ENCODE measurements at regions not wholly inside any gene's neighbourhood (a gene's known extent, or its start where the extent isn't known, plus 50 kb on each side); places are given as distances from the start of the nearest gene placed in this dataset.
A peak's percentile ranks its signal among the peaks of the same experiment; 100 is the strongest.

DNA sequence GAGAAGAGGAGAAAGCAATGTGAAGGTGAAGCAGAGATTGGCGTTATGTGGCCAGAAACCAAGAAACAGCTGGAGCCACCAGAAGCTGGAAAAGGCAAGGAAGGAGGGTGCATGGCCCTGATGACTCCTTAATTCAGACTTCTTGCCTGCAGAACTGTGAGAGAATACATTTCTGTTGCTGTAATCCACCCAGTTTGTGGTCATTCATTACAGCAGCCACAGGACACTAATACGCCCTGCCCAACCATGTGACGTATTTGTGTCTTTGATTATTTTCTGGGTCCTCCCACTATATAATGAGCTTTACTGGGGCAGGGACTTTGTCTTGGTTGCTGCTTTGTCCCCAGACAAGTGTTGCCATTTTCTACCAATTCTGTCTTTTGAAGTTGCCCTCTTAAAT lies 64.5 kb upstream of the MITF start:
- TF ChIP-seq, protein P1, sequence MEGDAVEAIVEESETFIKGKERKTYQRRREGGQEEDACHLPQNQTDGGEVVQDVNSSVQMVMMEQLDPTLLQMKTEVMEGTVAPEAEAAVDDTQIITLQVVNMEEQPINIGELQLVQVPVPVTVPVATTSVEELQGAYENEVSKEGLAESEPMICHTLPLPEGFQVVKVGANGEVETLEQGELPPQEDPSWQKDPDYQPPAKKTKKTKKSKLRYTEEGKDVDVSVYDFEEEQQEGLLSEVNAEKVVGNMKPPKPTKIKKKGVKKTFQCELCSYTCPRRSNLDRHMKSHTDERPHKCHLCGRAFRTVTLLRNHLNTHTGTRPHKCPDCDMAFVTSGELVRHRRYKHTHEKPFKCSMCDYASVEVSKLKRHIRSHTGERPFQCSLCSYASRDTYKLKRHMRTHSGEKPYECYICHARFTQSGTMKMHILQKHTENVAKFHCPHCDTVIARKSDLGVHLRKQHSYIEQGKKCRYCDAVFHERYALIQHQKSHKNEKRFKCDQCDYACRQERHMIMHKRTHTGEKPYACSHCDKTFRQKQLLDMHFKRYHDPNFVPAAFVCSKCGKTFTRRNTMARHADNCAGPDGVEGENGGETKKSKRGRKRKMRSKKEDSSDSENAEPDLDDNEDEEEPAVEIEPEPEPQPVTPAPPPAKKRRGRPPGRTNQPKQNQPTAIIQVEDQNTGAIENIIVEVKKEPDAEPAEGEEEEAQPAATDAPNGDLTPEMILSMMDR (IDR thresholded peaks at IDR 0.05; ENCODE audit: low read depth, low read length, missing control alignments): no peak
- H3K4me3 ChIP-seq (ENCODE audit: low read depth, low read length): no peak overlapping the region
- DNase-seq (ENCODE audit: low read depth): no peak

DNA sequence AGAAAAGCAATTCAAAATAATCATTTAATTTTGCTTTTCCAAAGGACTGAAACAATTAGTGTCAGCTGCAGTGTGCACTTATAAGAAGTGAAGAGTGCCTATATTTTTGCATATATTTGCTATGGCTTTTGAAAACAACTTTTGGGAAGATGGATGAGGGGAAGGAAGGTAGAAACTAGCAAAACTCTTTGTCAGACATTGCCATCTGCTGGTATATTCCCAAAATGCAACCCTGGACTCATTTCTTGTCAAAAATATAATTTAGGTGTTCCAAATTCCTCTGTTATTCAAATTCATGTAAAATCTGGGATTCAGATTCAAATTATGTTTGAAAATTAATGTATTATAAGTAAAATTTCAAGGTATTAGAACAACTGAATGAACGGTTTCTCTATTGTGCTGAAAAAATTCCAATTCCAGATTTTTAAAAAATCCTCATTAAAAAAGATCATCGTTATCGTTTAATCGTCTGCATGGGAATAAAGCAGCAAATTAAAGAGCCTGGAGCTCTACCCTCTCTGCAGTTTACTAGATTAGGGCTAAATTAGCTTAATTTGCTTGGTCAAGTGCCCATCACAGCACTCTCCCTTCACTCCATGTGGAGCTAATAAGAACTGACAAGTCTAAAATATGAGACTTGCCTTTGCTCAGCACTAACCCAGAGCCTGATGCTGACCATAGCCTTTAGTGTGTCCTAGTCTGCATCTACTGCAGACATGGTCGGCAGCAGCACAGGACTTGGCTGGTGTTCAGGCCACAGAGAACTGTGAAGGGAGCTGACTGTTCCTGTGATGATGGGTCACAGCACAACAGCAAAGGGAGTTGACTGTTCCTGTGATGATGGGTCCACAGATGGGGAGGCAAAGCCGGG lies 67.9 kb upstream of the MITF start:
- TF ChIP-seq, protein P1 (IDR thresholded peaks at IDR 0.05; ENCODE audit: low read depth, low read length, missing control alignments): peak; percentile 56
- no peak overlapping the region for H3K4me3 ChIP-seq (ENCODE audit: low read depth, low read length)
- DNase-seq (ENCODE audit: low read depth): no peak

DNA sequence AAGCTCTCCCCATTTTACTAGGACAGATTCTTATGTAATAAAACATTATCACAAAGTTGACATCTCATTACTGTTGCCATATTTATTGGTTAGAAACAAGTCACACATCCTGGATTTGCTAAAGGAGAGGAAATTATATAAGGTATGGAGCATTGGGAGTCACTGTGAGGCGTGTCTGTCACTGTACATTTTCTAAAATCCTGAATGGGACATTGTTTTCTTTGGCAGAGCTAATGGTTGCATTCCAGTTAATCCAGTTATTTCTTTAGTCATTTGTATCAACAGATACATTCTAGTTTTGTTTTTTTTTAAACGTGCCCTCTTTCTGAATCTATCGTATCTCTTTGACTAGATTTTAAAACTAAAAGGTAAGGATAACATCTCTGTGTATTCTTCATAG lies 70.2 kb upstream of the MITF start:
- no peak overlapping the region for H3K4me3 ChIP-seq (ENCODE audit: low read depth, low read length)
- DNase-seq (ENCODE audit: low read depth): no peak
- TF ChIP-seq, protein P1 (IDR thresholded peaks at IDR 0.05; ENCODE audit: low read depth, low read length, missing control alignments): no peak

DNA sequence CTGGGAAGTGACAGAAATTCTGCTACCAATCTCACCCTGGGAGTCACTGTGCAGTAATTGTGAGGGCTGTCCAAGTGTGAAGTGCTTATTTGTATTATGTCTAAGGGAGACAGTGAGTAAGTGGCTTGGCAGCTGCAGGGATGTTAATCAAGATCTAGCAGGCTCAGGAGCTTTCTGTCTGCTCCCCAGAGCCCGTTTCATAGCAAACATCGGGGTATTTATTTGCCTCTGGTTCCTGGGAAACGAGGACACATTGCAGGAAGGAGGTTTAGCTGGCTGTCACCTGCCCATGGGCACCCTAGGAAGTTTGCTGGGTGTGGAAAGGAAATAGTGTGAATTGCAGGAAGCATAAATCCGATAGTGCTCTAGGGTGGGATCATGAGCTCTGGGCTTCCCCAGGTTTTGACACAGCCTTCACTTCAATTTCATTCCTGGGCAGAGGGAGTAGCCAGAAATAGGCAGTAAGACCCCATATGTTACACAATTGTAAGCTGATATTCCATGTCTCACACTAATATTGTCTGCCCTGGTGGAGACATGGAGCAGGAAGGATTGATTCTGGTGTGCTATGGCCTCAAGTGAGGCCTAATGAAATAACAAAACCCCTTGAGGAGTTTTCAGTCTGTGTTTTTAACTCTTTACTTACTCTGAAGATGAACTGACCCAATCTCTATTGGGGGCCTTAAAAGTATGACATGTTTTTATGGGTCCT lies 74.1 kb upstream of the MITF start:
- DNase-seq (ENCODE audit: low read depth): no peak
- no peak overlapping the region for H3K4me3 ChIP-seq (ENCODE audit: low read depth, low read length)
- TF ChIP-seq, protein P1 (IDR thresholded peaks at IDR 0.05; ENCODE audit: low read depth, low read length, missing control alignments): no peak

DNA sequence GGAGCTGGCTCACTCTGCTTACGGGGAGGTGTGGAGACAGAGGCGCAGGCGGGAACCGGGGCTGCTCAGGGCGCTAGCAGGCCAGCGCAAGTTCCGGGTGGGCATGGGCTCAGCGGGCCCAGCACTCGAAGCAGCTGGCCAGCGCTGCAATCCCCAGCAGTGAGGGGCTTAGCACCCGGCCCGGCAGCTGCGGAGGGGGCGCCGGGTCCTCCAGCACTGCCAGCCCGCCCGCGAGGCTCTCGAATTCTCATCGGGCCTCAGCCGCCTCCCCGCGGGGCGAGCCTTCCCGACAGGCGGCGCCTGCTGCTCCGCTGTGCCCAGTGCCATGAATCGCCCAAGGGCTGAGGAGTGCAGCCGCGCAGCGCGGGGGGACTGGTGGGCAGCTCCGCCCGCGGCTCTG lies 78.6 kb upstream of the MITF start:
- TF ChIP-seq, protein P1 (IDR thresholded peaks at IDR 0.05; ENCODE audit: low read depth, low read length, missing control alignments): no peak
- DNase-seq (ENCODE audit: low read depth): no peak
- H3K4me3 ChIP-seq (ENCODE audit: low read depth, low read length): no peak overlapping the region

DNA sequence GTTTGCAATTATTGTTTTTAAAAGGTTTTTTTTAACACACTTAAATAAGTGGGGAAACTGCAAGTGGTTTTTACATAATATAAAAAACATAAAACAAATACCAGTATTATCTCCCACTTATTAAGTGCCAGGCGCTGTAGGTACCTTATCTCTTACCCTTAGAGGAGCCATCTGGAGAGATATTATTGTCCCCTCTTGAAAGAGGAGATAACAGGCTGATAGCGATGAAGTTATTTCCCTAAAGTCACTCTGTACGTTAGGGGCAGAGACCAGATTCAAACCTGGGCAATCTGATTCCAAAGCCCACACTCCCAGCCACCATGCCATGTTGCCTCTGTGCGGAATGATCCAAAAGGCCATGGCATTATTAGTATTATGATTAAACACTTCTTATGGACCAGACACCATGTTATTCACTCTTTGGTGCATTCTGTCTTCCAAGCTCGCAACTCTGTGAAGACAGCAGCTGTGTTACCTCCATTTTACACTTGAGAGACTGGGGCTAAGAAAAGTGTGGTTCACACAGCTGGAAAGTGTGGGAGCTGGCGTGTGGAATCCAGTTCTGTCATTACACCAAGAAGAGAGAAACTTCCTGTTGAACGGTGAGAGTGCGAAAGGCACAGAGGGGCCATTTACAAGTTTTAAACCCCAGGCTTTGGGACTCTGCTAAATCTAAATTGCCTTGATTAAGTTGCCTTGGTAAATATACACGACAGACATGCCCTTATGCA lies 79.9 kb upstream of the MITF start:
- TF ChIP-seq, protein P1 (IDR thresholded peaks at IDR 0.05; ENCODE audit: low read depth, low read length, missing control alignments): no peak
- H3K4me3 ChIP-seq (ENCODE audit: low read depth, low read length): no peak overlapping the region

More for the DNA sequence above, 79.9 kb upstream of the MITF start:
- DNase-seq (ENCODE audit: low read depth): no peak

Data from GM12864 (cell line).